GM12892 (cell line): ENCODE measurements at regions not wholly inside any gene's neighbourhood (a gene's known extent, or its start where the extent isn't known, plus 50 kb on each side); places are given as distances from the start of the nearest gene placed in this dataset.

Experiments
- DNase-seq: peaks from one replicate; pipeline ENCODE4 v3.0.0; 2011; ENCODE audit not compliant: insufficient read length
- FAIRE-seq: peaks from 2 replicates; lab custom pipeline; 2011; peaks lifted over from hg19 to GRCh38; lab: Jason Lieb, UNC
- POLR2A ChIP-seq: IDR thresholded peaks from 2 replicates; pipeline ENCODE4 v1.6.1; 2011; ENCODE audit warnings: low read depth, low read length, control low read depth
- POLR2AphosphoS5 ChIP-seq: IDR thresholded peaks from 2 replicates; pipeline ENCODE4 v1.6.1; 2011; ENCODE audit warnings: low read depth, low read length, control low read depth
- TAF1 ChIP-seq: IDR thresholded peaks from 2 replicates; pipeline ENCODE4 v1.6.1; 2011; ENCODE audit warnings: low read depth, mild to moderate bottlenecking, control low read depth, low read length, borderline replicate concordance

- no peak for DNase-seq
- TF ChIP-seq POLR2A: no peak
- no peak for TF ChIP-seq POLR2AphosphoS5
- TF ChIP-seq TAF1: no peak
- FAIRE-seq: no peak
These were observed 232.2 kb downstream of the KLF13 start for GRCh38 chr15:31558840-31559239.

DNA sequence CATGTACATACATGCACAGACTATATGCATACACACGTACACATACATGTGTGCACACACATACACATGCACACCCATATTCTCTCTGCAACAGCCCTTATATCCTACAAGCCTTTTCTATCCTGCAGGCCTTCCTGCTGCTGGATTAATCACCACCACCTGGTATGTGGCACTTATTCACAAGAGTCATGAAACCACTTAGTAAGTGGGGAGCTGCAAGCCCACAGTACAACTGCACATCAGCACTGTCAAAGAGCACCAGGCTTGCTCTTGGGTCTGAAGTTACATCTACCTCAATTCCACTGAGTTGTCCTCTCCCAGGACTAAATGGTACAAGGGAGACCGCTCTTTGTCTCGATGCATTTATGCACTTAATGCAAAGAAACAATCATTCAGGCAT, 233.2 kb downstream of the KLF13 start:
- no peak for DNase-seq
- TF ChIP-seq POLR2AphosphoS5 (no peak), POLR2A (no peak), TAF1 (no peak)
- no peak for FAIRE-seq

DNA sequence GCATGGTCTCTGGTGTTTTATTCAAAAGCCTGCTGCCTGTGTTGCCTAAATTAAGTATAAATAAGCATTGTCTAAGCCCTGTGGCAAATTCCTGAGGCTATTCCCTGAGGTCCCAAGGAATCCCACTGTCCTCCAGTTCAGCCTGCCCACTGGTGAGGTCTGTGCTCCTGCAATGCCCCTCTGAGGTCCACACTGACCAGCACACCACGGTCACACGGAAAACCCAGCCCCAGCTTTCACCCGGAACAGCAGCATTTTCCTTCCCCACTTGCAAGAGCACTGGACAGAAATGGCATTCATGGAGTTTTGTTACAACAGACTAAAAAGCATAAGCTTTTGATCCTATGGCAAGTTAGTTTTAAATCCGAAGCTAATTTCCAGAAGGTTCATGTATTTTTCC, 234.0 kb downstream of the KLF13 start:
- TF ChIP-seq POLR2A: no peak

DNA sequence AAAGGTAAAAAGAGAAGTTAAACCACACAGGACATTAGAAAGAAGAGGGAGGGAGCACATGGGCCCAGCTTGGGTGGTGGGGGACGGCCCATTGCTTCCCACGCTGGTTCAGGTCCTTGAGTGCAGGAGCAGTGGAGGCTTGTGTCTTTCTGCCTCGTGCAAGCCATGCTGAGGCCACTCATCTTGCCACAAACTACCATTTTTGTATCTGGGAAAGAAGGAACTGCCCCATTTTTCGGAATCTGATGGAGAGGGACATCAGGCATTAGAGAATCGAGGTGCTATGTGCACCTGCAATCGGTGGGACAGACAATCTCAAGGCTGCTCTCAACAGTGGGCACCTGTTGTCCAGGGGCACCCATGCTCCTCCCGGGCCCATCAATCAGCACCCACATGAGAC, 234.5 kb downstream of the KLF13 start:
- no peak for DNase-seq
- no peak for TF ChIP-seq TAF1
- no peak for TF ChIP-seq POLR2A
- TF ChIP-seq POLR2AphosphoS5: no peak
- FAIRE-seq: no peak

More for the DNA sequence above, 234.0 kb downstream of the KLF13 start:
- DNase-seq (no peak), FAIRE-seq (no peak)

GRCh38 chr15:31563001-31563400, 236.4 kb downstream of the KLF13 start:
- TF ChIP-seq POLR2AphosphoS5: no peak
- TF ChIP-seq TAF1: no peak
- TF ChIP-seq POLR2A: no peak
- no peak for DNase-seq
- FAIRE-seq: no peak

- TF ChIP-seq POLR2A (no peak), POLR2AphosphoS5 (no peak), TAF1 (no peak)
- DNase-seq: no peak
- no peak for FAIRE-seq
These were observed 236.8 kb downstream of the KLF13 start for GRCh38 chr15:31563421-31563820.

DNA sequence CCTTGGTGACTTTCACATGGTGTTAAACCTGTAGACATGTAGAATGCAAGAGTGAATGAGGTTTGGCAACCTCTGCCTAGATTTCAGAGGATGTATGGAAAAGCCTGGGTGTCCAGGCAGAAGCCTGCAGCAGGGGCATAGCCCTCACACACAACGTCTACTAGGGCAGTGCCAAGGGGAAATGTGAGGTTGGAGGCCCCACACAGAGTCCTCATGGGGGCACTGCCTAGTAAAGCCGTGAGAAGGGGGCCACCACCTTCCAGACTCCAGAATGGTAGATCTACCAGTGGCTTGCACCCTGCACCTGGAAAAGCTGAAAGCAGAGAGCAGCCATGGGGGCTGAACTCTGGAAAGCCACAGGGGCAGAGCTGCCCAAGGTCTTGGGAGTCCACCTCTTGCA, 241.2 kb downstream of the KLF13 start:
- TF ChIP-seq TAF1: no peak
- DNase-seq (no peak), FAIRE-seq (no peak)

DNA sequence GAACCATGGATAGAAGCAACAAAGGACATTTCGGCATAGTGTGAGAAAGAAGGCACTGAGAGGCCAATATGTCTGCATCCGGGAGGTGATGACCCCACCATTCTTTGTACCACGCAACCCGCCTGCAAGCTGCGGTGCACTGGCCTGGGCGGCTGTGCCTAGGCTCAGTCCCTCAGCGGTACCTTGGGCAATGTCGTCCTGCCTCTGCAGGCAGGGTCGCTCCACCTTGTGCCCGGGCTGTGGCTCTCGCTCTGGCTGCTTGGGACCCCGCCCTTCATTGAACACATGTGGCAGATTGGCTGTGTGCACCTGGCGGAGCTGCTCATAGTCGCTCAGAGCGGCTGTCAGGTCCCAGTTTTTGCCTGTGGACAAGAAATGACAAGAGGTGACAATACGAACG, 243.2 kb downstream of the KLF13 start:
- FAIRE-seq: no peak
- TF ChIP-seq TAF1: no peak
- no peak for TF ChIP-seq POLR2A
- no peak for TF ChIP-seq POLR2AphosphoS5
- DNase-seq: no peak

GRCh38 chr15:31570591-31570990, 244.0 kb downstream of the KLF13 start:
- DNase-seq (no peak), FAIRE-seq (no peak)
- no peak for TF ChIP-seq TAF1
- no peak for TF ChIP-seq POLR2A
- no peak for TF ChIP-seq POLR2AphosphoS5

DNA sequence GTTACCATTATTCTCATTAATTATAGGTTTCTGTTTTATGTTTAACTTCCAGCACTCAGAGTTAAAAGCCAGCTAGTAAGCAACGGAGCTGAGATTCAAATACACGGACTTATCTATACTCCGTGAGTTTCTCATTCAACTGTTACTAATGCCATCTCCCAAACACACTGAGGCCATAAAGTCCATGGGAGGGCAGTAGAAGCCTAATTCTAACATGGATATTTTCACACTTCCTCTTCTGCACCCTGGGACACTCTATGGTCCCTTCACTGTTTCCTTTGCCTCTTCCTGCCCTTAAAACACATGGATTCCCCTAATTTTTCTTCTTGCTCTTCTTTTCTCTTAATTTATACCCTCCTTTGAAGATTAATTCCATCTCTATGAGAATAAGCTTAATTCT, 245.0 kb downstream of the KLF13 start:
- TF ChIP-seq POLR2A (no peak), TAF1 (no peak), POLR2AphosphoS5 (no peak)
- DNase-seq: no peak
- FAIRE-seq: no peak

GRCh38 chr15:31573759-31574158, 247.1 kb downstream of the KLF13 start:
- no peak for TF ChIP-seq POLR2AphosphoS5
- TF ChIP-seq TAF1: no peak
- TF ChIP-seq POLR2A: no peak
- FAIRE-seq: no peak
- DNase-seq: no peak

DNA sequence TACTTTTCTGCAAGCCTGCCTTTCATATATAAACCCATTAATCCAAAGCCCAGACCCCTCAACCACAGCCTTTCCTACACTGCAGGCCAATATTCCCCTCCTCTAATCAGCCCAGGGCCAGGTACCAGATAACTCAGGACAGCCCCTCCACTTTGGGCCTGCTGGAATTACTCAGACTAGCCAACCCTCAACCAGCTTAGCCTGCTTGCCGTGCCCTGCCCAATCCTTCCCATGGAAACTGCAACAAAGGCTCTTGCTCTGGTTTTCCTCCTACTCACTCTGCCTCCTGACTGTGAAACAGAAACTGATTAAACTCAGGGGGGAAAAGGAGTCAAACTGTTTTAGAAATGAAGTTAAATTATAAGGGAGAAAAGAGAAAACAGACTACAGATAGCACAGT, 248.1 kb downstream of the KLF13 start:
- TF ChIP-seq POLR2AphosphoS5: no peak
- no peak for TF ChIP-seq POLR2A
- TF ChIP-seq TAF1: no peak
- DNase-seq (no peak), FAIRE-seq (no peak)

GRCh38 chr15:31577108-31577507, 250.5 kb downstream of the KLF13 start:
- DNase-seq (no peak), FAIRE-seq (no peak)
- no peak for TF ChIP-seq POLR2A
- no peak for TF ChIP-seq TAF1
- no peak for TF ChIP-seq POLR2AphosphoS5
